GM19324 (cell line): ENCODE measurements at regions not wholly inside any gene's neighbourhood (a gene's known extent, or its start where the extent isn't known, plus 50 kb on each side); places are given as distances from the start of the nearest gene placed in this dataset.
A peak's percentile ranks its signal among the peaks of the same experiment; 100 is the strongest.
"Not testable (repeated sequence)": the region's sequence is repeated elsewhere in the genome, so short reads cannot be mapped to it uniquely, and the experiment has no call there.

Source experiments
- ATAC-seq: cut with Tn5 transposase; IDR thresholded peaks from one replicate; pipeline ENCODE4 v1.9.1; 2021; ENCODE audit warnings: mild to moderate bottlenecking, moderate library complexity; ENCODE audit not compliant: unreplicated experiment, low FRiP score

DNA sequence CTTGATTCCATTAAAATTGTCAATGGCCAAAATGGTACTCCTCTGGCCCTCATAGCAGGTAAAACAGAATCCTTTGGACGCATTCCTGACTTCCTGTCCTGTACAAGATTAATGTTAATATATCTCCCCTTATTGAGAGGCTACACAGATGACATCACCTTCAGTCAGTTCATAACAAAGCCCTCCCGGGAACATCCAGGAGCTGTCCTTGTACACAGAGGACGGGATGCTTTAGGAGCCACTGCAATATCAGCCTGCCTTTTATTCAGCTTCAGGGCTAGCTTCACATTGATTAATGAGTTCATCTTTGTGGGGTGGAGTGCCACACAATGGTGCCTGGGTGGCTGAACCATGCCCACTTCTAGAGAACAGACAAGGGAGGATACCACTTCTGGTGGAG lies 235.1 kb downstream of the NRIP1 start:
- no peak for ATAC-seq

DNA sequence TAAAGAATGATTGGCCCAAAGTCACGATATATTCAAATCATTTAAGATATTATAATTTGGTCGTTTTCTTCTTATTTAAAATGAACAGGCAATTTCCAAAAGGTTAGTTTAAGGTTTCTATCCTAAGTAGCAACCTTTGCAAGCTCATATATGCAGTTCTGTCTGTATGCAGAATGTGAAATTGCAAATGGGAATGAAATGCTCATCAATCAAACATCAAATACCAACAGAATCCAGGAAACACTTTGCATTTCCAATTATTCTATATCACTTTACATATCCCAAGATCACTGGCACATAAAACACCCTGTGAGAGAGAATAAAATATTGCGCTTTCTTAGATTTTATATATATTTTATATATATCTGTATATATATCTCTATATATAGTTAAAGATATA lies 237.3 kb downstream of the NRIP1 start:
- no peak for ATAC-seq

DNA sequence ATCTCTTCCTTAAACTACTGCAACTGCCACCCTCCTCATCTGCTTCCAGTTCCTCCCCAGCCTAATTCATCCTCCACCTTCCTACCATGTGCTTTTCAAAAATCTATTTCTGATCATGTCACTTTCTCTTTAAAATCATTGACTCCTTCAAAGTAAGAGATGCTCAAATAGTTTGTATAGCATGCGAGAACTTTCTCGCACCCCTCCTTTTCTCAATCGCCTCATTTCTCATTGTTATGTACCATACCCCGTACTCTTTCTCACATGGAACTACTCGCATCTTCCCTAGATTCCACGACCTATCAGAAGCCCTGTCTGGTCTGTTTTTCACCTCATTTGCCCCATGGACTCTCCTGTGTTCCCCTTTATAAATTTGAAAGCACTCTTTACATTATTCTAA lies 238.2 kb downstream of the NRIP1 start:
- no peak for ATAC-seq

DNA sequence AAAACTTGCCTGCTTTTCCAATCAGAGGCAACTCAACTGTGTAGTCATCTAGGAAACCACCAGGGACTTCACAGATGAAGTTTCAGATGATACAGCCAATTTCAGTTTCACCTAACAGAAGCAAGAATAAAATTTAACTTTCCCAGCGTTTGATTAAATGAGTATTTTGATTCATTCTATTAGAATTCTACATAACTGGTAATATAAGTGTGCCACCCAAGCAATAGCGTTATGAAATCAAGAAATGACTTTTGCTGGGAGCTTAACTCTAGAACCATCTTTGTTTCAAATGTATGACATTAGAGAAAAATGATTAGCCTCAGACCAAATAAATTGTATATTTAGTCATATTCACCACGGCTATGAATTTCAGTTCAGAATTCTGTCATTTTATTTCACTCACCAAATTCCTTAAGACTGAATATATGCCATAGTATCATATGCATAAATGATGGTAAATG lies 239.3 kb downstream of the NRIP1 start:
- ATAC-seq: no peak

DNA sequence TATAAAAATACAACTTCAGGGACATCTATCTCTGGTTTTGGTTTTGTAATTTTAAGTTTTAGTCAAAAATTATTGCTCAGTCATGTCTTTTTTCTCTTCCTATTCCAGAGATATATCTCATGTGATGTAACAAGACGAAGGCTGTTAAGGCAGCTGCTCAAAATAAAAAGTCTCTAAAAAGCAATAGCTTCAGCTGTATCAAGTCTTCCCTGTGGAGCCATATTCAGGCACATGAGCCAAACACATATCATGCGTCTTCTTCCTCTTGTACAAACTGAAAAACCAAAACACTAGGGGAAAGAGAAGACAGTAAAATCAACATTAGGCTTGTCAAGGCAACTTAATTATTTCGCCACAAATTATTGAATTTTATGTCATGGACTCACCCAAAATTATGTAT lies 240.7 kb downstream of the NRIP1 start:
- ATAC-seq: no peak

DNA sequence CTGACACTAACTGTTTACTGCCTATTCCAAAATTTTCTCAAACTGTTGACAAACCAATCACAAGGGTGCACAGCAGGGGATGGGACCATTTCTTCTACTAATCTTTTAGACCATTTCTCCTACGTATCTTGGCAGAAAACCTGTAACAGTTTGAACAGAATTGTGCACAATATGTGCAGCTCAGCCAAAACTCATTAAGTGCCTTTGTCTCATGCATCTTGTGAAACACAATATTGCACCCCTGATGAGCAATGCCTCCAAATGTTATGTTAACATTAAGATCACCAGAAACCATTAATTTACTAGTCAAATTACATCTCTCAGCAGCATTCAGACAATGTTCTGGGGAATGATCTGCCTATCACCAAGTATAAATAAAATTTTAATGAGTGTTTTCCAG lies 247.5 kb downstream of the NRIP1 start:
- no peak for ATAC-seq

DNA sequence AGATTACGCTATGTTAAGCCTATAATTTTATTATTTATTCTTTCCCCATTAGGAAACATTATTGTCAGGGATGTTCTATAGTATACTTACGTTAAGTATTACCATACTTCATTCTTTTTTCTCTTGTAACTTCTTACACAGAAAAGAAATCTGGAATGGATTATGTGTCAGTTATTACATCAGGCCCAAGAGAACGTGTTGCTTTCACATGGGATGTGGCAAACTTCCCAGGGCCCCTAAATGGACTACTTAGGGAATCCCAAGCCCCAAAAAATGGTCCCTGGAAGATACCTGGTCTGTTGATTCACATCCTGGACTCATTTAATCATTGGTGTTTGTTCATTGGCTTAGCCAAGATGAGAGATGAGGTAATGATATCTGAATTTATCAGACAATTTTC lies 249.8 kb downstream of the NRIP1 start:
- no peak for ATAC-seq

DNA sequence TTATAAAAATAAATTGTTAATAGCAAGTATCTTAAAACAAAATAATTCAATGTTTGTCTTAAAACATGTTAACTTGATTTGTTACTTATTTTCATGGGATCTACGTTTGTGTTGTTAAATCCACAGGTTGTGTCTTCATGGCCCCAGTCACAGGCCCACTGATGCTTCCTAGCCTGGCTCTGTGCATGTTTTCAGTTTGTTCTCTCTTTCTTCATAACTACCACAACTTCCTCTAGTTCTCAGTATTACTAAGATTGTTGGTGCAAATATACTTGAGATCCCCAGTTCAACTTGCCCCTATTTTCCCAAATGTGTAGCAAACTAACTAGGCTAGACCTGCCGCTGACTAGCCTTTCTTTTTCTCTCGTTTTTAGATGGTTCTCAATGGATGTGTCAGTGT lies 250.5 kb downstream of the NRIP1 start:
- ATAC-seq: no peak

DNA sequence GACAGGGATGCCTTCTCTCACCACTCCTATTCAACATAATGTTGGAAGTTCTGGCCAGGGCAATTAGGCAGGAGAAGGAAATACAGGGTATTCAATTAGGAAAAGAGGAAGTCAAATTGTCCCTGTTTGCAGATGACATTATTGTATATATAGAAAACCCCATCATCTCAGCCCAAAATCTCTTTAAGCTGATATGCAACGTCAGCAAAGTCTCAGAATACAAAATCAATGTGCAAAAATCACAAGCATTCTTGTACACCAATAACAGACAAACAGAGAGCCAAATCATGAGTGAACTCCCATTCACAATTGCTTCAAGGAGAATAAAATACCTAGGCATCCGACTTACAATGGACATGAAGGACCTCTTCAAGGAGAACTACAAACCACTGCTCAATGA lies 258.1 kb upstream of the SAMSN1 start:
- ATAC-seq: not testable (repeated sequence)

DNA sequence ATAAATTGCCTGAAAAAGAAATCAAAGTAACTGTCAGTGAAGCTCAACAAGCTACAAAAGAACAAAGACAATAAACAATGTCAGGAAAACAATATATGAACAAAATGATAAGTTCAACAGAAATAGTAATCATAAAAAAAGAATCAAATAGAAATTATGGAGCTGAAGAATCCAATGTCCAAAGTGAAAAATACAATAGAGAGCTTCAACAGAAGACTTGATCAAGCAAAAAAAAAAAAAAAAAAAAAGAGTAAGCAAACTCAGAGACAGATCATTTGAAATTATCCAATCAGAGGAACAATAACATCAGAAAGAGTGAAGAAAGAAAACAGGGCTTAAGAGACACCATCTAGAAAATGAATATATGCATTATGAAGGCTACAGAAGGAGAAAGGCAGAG lies 251.4 kb upstream of the SAMSN1 start:
- no peak for ATAC-seq

DNA sequence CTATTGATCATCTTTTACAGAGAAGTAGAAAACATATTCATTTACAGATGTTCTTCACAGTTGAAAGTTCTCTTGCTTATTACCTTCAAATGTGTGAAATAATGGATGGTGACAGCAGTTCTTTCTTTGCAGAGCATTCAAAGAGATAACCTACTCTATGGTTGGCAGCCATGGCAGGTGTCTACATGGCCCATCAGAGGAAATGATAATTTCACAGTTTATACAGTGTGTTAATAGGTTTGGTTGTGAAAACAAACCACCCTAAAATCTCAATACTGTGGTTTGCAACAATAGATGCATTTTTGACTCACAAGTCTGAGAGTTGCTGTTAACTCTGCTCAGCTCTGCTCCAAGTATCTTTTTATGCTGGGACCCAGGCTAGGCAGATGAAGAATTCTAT lies 241.2 kb upstream of the SAMSN1 start:
- ATAC-seq: no peak

DNA sequence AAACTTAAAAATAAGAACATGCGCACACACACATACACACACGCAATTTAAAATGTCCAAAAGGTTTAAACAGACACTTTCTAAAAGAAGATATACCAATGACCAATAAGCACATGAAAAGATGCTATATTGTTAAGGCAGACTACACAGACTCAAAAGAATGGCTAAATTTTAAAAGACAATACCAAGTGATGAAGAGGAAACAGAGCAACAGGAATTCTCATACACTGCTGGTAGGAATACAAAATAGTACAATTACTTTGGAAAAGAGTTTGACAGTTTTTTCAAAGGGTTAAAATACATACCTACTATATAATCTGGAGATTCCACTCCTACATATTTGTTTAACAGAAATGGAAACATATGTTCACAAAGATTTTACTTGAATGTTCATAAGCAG lies 239.6 kb upstream of the SAMSN1 start:
- no peak for ATAC-seq

DNA sequence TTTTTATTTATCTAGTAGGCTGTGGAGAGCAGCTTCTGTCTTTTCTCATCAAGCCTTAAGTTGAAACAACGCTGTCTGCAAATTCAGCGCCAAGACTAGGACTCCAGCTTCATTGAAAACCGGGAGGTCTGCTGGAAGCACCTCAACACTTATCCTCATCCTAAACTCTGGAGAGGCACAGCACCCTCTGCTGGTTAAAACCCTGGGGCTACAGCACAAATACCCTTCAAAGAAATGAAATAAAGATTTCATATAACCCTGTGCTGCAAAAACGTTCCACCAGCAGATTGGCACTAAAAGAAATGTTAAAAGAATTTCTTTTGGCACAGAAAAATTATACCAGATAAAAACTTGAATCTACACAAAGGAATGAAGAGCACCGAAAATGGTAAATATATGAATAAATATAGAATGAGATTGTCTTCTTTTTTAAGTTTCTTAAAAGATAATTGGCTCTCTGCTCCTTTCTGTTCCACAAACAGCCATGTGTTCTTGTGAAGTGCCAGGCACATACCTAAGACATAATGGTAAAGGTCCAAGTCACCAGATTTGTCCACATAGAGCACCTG lies 227.7 kb upstream of the SAMSN1 start:
- ATAC-seq: no peak

DNA sequence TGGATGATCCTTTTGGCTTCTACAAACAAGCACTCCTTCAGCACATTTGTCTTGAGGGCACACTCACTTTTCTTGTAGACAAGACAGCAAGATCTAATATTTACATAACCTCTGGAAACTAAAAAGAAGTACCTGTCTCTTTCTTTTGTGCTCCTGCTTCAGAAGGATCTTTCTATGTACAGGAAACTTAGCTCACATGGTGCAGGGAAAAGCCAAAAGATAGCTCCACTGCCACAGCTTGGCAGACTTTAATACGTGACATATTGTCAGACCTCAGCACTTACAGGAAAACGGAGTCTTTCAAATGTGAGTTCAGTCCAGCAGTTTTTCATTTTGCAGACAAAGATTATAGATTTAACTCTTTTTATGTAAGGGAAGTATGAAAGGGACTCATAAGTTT lies 225.5 kb upstream of the SAMSN1 start:
- no peak for ATAC-seq

DNA sequence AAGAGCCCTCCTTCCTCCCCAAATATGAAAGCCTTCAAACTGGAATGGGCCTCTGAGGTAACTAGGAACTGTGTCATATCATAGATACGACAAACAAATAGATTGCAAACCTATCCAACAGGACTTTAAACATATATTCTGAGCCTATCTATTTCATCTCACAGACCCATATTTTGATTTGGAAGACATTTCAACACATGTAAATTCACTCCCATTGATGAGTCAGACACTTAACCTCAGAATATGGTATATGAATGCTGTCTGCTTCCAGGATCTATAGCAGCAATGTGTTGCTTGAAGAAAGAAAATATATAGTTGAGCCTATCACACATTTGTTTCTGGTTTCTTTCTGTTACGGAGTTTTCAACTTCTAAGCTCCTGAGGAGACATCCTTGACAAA lies 221.9 kb upstream of the SAMSN1 start:
- no peak for ATAC-seq

DNA sequence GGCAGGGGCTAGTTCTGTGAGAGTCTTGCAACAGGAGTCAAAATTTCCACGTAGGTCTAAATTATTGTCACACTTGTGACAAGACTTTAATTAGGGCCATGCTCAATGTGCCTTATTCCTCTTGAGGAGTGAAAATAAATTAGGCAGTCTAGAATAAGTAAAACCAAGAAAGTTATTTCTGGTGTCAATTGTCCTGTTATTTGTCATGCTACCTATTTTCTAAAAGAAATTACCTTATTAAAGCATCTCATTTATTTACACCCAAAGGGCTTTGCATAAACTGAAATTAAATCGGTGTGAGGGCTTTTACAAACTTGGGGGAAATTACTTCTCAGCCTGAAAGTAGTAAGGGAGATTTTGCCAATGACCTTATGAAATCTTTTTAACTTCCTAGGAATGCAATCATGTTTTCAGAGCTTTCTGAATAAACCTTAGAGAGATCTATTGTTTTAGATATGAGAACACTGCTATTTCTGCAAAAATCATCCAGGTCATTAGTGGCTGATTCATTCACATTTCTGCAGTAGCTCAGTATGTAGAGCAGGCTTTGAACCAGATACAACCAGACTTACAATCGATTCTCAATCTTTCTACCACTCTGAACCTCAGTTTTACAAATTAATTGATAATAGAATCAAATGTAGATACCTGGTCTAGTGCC lies 221.2 kb upstream of the SAMSN1 start:
- ATAC-seq: no peak

DNA sequence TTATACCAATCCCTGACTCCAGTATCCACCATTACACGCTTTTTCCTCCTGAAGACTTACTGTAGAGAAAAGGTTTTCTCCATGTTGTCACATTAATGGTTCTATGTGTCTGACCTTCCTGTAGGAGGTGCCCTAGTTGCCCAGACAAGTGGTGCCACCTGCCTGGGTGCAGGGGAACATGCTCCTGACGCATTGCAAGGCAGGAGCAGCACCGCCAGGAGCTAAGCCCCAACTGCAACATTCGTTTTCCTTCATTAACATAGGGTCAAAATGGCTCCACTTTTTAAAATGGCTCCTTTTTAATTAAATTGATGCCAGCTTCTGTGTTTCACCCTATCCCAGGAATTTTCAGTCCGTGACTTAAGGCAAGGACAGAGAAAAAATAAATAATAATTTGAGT lies 220.1 kb upstream of the SAMSN1 start:
- no peak for ATAC-seq

DNA sequence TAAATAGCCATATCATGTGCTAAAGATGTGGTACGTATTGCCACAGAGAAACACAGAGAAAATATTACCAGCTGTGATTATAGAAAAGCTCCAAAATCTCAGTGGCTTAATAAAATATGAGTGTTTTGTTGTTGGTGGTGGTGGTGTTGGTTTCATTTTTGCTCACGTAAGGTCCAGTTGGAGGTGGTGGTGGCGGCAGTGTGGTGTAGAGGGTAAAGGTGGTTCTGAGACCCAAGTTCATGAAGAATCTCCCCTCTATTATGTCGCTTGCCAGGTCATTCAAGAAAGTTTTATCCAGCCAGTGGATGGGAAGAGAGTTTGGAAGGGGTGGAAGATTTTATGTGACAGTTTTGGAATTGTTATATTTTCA lies 217.6 kb upstream of the SAMSN1 start:
- peak; percentile 21 for ATAC-seq

DNA sequence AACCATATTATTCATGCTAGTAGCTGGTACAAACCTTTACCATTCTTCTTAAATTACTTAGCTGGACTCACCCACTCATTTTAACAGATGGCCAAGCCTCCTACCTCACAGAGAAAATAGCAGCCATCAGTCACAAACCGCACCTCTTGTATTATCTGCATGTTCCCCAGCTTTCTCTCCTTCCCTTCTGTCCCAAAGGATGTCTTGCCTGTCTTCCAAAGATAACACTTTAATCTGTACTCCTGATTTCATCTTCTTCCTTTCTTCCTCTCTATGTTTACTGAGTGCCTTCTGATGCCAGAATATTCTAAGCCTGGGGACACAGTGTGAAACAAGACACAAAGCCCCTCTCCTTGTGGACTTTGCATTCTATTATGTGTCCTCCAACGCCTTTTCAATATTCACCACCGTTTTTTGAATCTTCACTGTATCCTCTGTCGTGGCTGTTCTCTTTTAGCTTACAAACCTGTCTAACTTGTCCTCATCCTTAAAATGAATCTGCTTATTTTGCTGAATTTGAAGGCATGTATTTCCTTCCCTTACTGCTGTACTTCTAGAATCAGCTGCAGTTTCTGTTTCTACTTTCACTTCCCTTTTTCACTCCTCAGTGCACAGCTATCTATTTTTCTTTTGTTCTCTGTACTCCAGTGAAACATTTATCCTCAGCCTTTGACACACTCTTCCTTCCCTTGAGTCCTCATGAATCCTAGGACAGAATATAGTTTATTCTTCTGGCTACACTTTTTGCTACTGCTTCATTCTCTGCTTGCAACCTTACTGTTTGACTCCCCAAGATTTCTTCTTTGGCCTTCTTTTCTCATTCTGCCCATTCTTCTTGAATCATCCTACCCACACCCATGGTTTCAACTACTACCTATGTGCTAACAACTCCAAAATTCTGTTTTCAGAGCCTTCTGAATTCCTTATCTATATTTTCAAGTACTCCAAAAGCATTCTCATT lies 216.9 kb upstream of the SAMSN1 start:
- ATAC-seq: peak; percentile 94

DNA sequence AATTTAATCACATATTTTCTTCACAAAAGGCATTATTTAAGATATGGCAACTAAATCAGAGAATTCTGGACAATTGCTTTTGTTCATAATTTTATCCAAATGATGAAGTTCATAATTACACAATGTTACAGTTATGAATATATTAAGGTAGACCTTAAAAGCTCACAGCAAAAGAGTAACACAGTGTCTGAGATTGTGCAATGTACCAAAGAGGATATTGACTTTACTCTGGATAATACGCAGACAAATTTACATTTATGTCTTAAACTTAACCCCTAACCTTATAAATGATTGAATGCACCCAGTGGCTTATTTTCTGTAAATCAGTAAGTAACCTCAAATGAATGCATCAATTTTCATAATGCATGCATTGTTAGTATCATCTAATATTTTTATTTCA lies 216.2 kb upstream of the SAMSN1 start:
- ATAC-seq: no peak

DNA sequence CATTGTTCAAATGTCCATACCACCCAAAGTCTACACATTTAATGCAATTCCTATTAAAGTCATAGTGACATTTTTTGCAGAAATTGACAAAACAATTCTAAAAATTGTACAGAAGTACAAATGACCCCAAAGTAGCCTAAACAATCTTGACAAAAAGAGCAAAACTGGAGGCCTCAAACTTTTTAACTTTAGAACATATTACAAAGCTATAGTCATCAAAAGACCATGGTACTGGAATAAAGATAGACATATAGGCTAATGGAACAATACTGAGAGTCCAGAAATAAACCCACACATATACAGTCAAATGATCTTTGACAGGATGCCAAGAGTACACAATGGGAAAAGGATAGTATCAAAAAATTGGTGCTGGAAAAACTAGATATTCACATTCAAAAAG lies 213.2 kb upstream of the SAMSN1 start:
- ATAC-seq: no peak

DNA sequence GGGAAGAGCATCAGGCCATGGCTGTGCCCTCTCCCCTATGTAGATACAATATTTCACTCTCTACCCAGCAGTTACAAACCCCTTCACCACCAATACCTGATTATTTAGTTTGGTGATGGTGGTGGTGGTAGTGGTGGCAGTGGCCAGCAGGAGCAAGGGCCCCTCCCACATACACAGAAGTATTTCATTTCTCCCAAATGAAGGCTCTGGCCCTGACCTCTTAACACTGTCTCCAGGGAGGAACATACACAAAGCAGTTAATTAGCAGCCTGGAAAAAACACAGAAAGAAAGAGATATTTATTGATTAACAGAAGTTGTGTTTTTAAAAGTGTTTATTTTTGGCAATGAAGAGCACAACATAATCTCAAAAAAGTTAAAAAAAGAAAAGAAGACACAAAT lies 212.7 kb upstream of the SAMSN1 start:
- no peak for ATAC-seq
